ENCODE measurements at regions not wholly inside any gene's neighbourhood (a gene's known extent, or its start where the extent isn't known, plus 50 kb on each side); places are given as distances from the start of the nearest gene placed in this dataset.

GRCh38 chr4:24476282-24476681 is 108.1 kb downstream of the DHX15 start:
- DNase-seq: no peak

GRCh38 chr4:24475756-24476155 is 108.6 kb downstream of the DHX15 start:
- no peak for DNase-seq

- peak; percentile 8 for DNase-seq
Measured at GRCh38 chr4:24473309-24473721, 111.0 kb downstream of the DHX15 start.

- DNase-seq: peak; percentile 36
Measured at GRCh38 chr4:24472514-24473308, 111.6 kb downstream of the DHX15 start.

GRCh38 chr4:24472161-24472510 is 112.2 kb downstream of the DHX15 start:
- DNase-seq: no peak

GRCh38 chr4:24471486-24472160 is 112.7 kb downstream of the DHX15 start:
- DNase-seq: no peak

- DNase-seq: no peak
Measured at GRCh38 chr4:24470666-24471485, 113.5 kb downstream of the DHX15 start.

GRCh38 chr4:24468071-24468470 is 116.3 kb downstream of the DHX15 start:
- no peak for DNase-seq

- no peak for DNase-seq
Measured at GRCh38 chr4:24464566-24464965, 119.8 kb downstream of the DHX15 start.

- no peak for DNase-seq
Measured at GRCh38 chr4:24456431-24456830, 127.9 kb downstream of the DHX15 start.

GRCh38 chr4:24453951-24454350 is 130.4 kb downstream of the DHX15 start:
- DNase-seq: no peak

- DNase-seq: no peak
Measured at GRCh38 chr4:24451870-24452269, 132.5 kb downstream of the DHX15 start.

GRCh38 chr4:24443200-24443599 is 141.2 kb downstream of the DHX15 start:
- no peak for DNase-seq

- DNase-seq: no peak
Measured at GRCh38 chr4:24440765-24441164, 143.6 kb downstream of the DHX15 start.

- no peak for DNase-seq
Measured at GRCh38 chr4:24434241-24434640, 150.1 kb downstream of the DHX15 start.

GRCh38 chr4:24433515-24434214 is 150.7 kb downstream of the DHX15 start:
- no peak for DNase-seq

GRCh38 chr4:24428850-24429249 is 155.5 kb downstream of the DHX15 start:
- DNase-seq: no peak

- no peak for DNase-seq
Measured at GRCh38 chr4:24426557-24426956, 157.8 kb downstream of the DHX15 start.

GRCh38 chr4:24425863-24426262 is 158.5 kb downstream of the DHX15 start:
- DNase-seq: no peak

GRCh38 chr4:24423670-24424069 is 160.7 kb downstream of the DHX15 start:
- DNase-seq: no peak

GRCh38 chr4:24422644-24423043 is 161.7 kb downstream of the DHX15 start:
- DNase-seq: no peak

GRCh38 chr4:24419181-24420034 is 164.9 kb downstream of the DHX15 start:
- peak; percentile 40 for DNase-seq
